SK-N-SH (cell line): ENCODE measurements at regions not wholly inside any gene's neighbourhood (a gene's known extent, or its start where the extent isn't known, plus 50 kb on each side); places are given as distances from the start of the nearest gene placed in this dataset.

Experiments used
- CTCF ChIA-PET: fragments of 300-600, 350-600 bp; formaldehyde crosslinking; extraction: SDS; loops from one replicate; lab custom pipeline; 2021; lab: Yijun Ruan, JAX
- POLR2A ChIA-PET: fragments of 350-600 bp; sonication (Branson Sonifier 250); formaldehyde crosslinking; extraction: SDS; loops from one replicate; lab custom pipeline; 2020; ENCODE audit warnings: antibody characterized with exemption, inconsistent platforms; lab: Yijun Ruan, JAX
- DNase-seq: peaks from one replicate; pipeline ENCODE4 v3.0.0; 2012
- H2AFZ ChIP-seq: fragments of 200-600 bp; sonication (generic); 2 replicates; pipeline ENCODE4 v1.8.1; 2016; ENCODE audit warnings: antibody characterized with exemption, mild to moderate bottlenecking, low read depth
- H3F3A ChIP-seq: fragments of 200-600 bp; sonication (generic); replicated peaks from 2 replicates; pipeline ENCODE3; 2016; ENCODE audit warnings: antibody characterized with exemption, mild to moderate bottlenecking; ENCODE audit not compliant: insufficient read depth
- H3K27ac ChIP-seq, 2 experiments: fragments of 200-500 bp in 1 of 2; fragments of 200-600 bp in 1 of 2; sonication (Bioruptor generic) in 1 of 2; sonication (generic), shearing (Covaris generic) in 1 of 2; 2 replicates each; pipeline versions ENCODE4 v1.5.1 to v1.6.1; 2014 to 2016; ENCODE audit warnings: low read depth in 2 of 2, inconsistent platforms in 1 of 2, low read length in 1 of 2, mild to moderate bottlenecking in 1 of 2, mixed read lengths in 1 of 2
- H3K27me3 ChIP-seq: fragments of 200-600 bp; sonication (generic), shearing (Covaris generic); 2 replicates; pipeline ENCODE4 v1.6.1; 2016; ENCODE audit warnings: mixed run types; ENCODE audit not compliant: insufficient read depth
- H3K36me3 ChIP-seq, 2 experiments: fragments of 200-500 bp in 1 of 2; fragments of 200-600 bp in 1 of 2; sonication (Bioruptor generic) in 1 of 2; sonication (generic) in 1 of 2; replicated peaks in 1 of 2; 2 replicates each; pipeline versions ENCODE3 to v1.5.1; 2014 to 2016; ENCODE audit warnings: low read length in 1 of 2, mild to moderate bottlenecking in 1 of 2; ENCODE audit not compliant: insufficient read depth in 2 of 2, control insufficient read depth in 1 of 2
- H3K4me1 ChIP-seq, 2 experiments: fragments of 200-500 bp in 1 of 2; fragments of 200-600 bp in 1 of 2; sonication (Bioruptor generic) in 1 of 2; sonication (generic), shearing (Covaris generic) in 1 of 2; 2 replicates each; pipeline versions ENCODE4 v1.5.1 to v1.6.1; 2014 to 2016; ENCODE audit warnings: low read depth in 1 of 2, low read length in 1 of 2, mixed run types in 1 of 2; ENCODE audit not compliant: insufficient read depth in 2 of 2, control insufficient read depth in 1 of 2
- H3K4me2 ChIP-seq: fragments of 200-600 bp; sonication (generic), shearing (Covaris generic); 2 replicates; pipeline ENCODE4 v1.6.1; 2017; ENCODE audit warnings: mixed run types
- H3K4me3 ChIP-seq, 2 experiments: fragments of 200-500 bp in 1 of 2; fragments of 200-600 bp in 1 of 2; sonication (Bioruptor generic) in 1 of 2; sonication (generic), shearing (Covaris generic) in 1 of 2; 2 replicates each; pipeline versions ENCODE4 v1.5.1 to v1.8.1; 2014 to 2016; ENCODE audit warnings: low read depth in 2 of 2, inconsistent platforms in 1 of 2, low read length in 1 of 2, mild to moderate bottlenecking in 1 of 2, mixed read lengths in 1 of 2, moderate library complexity in 1 of 2
- H3K79me2 ChIP-seq: fragments of 200-600 bp; sonication (generic); 2 replicates; pipeline ENCODE4 v1.8.1; 2017; ENCODE audit warnings: mild to moderate bottlenecking; ENCODE audit not compliant: insufficient read depth
- H3K9ac ChIP-seq: fragments of 200-600 bp; sonication (generic); 2 replicates; pipeline ENCODE4 v1.6.1; 2017; ENCODE audit warnings: mixed run types
- H3K9me2 ChIP-seq: fragments of 200-600 bp; sonication (generic); 2 replicates; pipeline ENCODE4 v1.6.1; 2017; ENCODE audit warnings: mixed run types
- H3K9me3 ChIP-seq: fragments of 200-600 bp; sonication (generic); 2 replicates; pipeline ENCODE4 v1.6.1; 2017; ENCODE audit warnings: mixed run types, mild to moderate bottlenecking, moderate library complexity
- H4K20me1 ChIP-seq: fragments of 200-600 bp; sonication (generic); 2 replicates; pipeline ENCODE4 v1.6.1; 2017; ENCODE audit warnings: mild to moderate bottlenecking, mixed run types; ENCODE audit not compliant: insufficient read depth
- CHD2 ChIP-seq: fragments of 150-350 bp; IDR thresholded peaks from 2 replicates; pipeline ENCODE4 v1.6.1; 2018; ENCODE audit warnings: low read length; ENCODE audit not compliant: partially characterized antibody
- ELF1 ChIP-seq: IDR thresholded peaks from 2 replicates; pipeline ENCODE4 v1.4.0; 2012
- EP300 ChIP-seq, 2 experiments: IDR thresholded peaks; 2 replicates each; pipeline versions ENCODE4 v1.4.0 to v1.6.1; 2012; ENCODE audit warnings: borderline replicate concordance in 1 of 2, low read depth in 1 of 2, low read length in 1 of 2
- FOXM1 ChIP-seq: IDR thresholded peaks from 2 replicates; pipeline ENCODE4 v1.4.0; 2012; ENCODE audit warnings: low read depth, mild to moderate bottlenecking
- GABPA ChIP-seq: IDR thresholded peaks from 2 replicates; pipeline ENCODE4 v1.4.0; 2012; ENCODE audit warnings: low read depth, mild to moderate bottlenecking
- JUND ChIP-seq: IDR thresholded peaks from 2 replicates; pipeline ENCODE4 v1.4.0; 2012
- NRF1 ChIP-seq: IDR thresholded peaks from 2 replicates; pipeline ENCODE4 v1.6.1; 2012; ENCODE audit warnings: low read depth, mild to moderate bottlenecking, low read length
- RAD21 ChIP-seq: IDR thresholded peaks from 2 replicates; pipeline ENCODE4 v1.6.1; 2012; ENCODE audit warnings: mild to moderate bottlenecking, low read length
- RCOR1 ChIP-seq: fragments of 150-350 bp; IDR thresholded peaks from 2 replicates; pipeline ENCODE4 v1.6.1; 2017; ENCODE audit warnings: antibody characterized with exemption, low read length
- RFX5 ChIP-seq: IDR thresholded peaks from 2 replicates; pipeline ENCODE4 v1.6.1; 2012; ENCODE audit warnings: mild to moderate bottlenecking, improper control_type of control experiment, low read length
- RXRA ChIP-seq: IDR thresholded peaks from 2 replicates; pipeline ENCODE4 v1.4.0; 2012; ENCODE audit warnings: low read depth, mild to moderate bottlenecking, borderline replicate concordance
- TAF1 ChIP-seq: IDR thresholded peaks from 2 replicates; pipeline ENCODE4 v1.6.1; 2012; ENCODE audit warnings: low read depth, mild to moderate bottlenecking, low read length, moderate library complexity, borderline replicate concordance
- TCF12 ChIP-seq: IDR thresholded peaks from 2 replicates; pipeline ENCODE4 v1.4.0; 2012
- YY1 ChIP-seq: IDR thresholded peaks from 2 replicates; pipeline ENCODE4 v1.4.0; 2012; ENCODE audit warnings: low read depth, mild to moderate bottlenecking
- WGBS: methylation state at CpG from one replicate; pipeline ENCODE4 v1.1.6; 2017; ENCODE audit warnings: low lambda C conversion rate; 5-methylcytosine and 5-hydroxymethylcytosine counted together
- TF ChIP-seq, protein P1 (sequence below): IDR thresholded peaks from 2 replicates; pipeline ENCODE4 v1.6.1; 2012; ENCODE audit warnings: mild to moderate bottlenecking, low read depth, low read length, moderate library complexity
- TF ChIP-seq, protein P2 (sequence below): IDR thresholded peaks from 2 replicates; pipeline ENCODE4 v1.4.0; 2012; ENCODE audit warnings: low read depth, borderline replicate concordance

- Histone ChIP-seq H3K79me2 (no peaks in the 10 kb centered on the region), H3K27ac (no peak overlapping the region), H3K9ac (no peak overlapping the region), H3K4me3 (no peak overlapping the region), H3K4me2 (no peak overlapping the region), H3K9me2 (no peaks in the 10 kb centered on the region), H3F3A (no peaks in the 10 kb centered on the region), H3K36me3 (no peaks in the 10 kb centered on the region), H3K9me3 (no peaks in the 10 kb centered on the region), H2AFZ (no peak overlapping the region), H3K27me3 (no peaks in the 10 kb centered on the region), H4K20me1 (no peaks in the 10 kb centered on the region), H3K4me1 (no peaks in the 10 kb centered on the region)
- WGBS, result 0% methylated on average over 3 of the region's 3 CpGs
- no peak for DNase-seq
- TF ChIP-seq JUND (no peak), RCOR1 (no peak), EP300 (IDR thresholded peaks at IDR 0.05; ENCODE audit: borderline replicate concordance in 1 of 2, low read depth in 1 of 2, low read length in 1 of 2) (no peak), YY1 (no peak), GABPA (no peak), NRF1 (no peak), ELF1 (no peak), FOXM1 (no peak), RXRA (no peak), RAD21 (no peak), RFX5 (no peak), TCF12 (no peak), CHD2 (no peak), TAF1 (no peak)
- TF ChIP-seq, protein P1, sequence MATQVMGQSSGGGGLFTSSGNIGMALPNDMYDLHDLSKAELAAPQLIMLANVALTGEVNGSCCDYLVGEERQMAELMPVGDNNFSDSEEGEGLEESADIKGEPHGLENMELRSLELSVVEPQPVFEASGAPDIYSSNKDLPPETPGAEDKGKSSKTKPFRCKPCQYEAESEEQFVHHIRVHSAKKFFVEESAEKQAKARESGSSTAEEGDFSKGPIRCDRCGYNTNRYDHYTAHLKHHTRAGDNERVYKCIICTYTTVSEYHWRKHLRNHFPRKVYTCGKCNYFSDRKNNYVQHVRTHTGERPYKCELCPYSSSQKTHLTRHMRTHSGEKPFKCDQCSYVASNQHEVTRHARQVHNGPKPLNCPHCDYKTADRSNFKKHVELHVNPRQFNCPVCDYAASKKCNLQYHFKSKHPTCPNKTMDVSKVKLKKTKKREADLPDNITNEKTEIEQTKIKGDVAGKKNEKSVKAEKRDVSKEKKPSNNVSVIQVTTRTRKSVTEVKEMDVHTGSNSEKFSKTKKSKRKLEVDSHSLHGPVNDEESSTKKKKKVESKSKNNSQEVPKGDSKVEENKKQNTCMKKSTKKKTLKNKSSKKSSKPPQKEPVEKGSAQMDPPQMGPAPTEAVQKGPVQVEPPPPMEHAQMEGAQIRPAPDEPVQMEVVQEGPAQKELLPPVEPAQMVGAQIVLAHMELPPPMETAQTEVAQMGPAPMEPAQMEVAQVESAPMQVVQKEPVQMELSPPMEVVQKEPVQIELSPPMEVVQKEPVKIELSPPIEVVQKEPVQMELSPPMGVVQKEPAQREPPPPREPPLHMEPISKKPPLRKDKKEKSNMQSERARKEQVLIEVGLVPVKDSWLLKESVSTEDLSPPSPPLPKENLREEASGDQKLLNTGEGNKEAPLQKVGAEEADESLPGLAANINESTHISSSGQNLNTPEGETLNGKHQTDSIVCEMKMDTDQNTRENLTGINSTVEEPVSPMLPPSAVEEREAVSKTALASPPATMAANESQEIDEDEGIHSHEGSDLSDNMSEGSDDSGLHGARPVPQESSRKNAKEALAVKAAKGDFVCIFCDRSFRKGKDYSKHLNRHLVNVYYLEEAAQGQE, result no peak
- TF ChIP-seq, protein P2, sequence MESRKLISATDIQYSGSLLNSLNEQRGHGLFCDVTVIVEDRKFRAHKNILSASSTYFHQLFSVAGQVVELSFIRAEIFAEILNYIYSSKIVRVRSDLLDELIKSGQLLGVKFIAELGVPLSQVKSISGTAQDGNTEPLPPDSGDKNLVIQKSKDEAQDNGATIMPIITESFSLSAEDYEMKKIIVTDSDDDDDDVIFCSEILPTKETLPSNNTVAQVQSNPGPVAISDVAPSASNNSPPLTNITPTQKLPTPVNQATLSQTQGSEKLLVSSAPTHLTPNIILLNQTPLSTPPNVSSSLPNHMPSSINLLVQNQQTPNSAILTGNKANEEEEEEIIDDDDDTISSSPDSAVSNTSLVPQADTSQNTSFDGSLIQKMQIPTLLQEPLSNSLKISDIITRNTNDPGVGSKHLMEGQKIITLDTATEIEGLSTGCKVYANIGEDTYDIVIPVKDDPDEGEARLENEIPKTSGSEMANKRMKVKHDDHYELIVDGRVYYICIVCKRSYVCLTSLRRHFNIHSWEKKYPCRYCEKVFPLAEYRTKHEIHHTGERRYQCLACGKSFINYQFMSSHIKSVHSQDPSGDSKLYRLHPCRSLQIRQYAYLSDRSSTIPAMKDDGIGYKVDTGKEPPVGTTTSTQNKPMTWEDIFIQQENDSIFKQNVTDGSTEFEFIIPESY, result no peak
- POLR2A ChIA-PET, result no interaction called here
- CTCF ChIA-PET, result no interaction called here
These were observed 495.3 kb downstream of the UBE2NL start for GRCh38 chrX:144379156-144379555.
